ENCODE measurements at regions not wholly inside any gene's neighbourhood (a gene's known extent, or its start where the extent isn't known, plus 50 kb on each side); places are given as distances from the start of the nearest gene placed in this dataset.
A peak's percentile ranks its signal among the peaks of the same experiment; 100 is the strongest.

DNA sequence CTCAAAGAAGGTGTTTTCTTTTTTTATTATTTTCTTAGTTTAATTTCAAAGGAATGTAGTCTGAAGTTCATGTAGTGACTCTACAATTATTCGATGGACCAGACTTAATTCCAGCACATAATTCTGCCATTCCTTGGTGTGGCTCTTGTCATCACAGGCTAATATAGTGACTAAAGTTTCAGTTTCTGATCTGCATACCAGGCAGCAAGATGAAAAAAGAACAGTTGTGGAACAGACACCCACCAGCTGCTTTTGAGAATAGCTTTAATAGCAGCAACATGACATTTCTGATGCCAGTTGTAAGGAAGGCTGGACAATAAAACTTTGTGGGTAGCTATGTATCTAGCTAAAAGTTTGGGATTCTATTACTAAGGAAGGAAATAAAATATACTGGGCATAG is 676.3 kb upstream of the GRAMD2B start:
- no peak for DNase-seq (ENCODE audit: low spot score)

DNA sequence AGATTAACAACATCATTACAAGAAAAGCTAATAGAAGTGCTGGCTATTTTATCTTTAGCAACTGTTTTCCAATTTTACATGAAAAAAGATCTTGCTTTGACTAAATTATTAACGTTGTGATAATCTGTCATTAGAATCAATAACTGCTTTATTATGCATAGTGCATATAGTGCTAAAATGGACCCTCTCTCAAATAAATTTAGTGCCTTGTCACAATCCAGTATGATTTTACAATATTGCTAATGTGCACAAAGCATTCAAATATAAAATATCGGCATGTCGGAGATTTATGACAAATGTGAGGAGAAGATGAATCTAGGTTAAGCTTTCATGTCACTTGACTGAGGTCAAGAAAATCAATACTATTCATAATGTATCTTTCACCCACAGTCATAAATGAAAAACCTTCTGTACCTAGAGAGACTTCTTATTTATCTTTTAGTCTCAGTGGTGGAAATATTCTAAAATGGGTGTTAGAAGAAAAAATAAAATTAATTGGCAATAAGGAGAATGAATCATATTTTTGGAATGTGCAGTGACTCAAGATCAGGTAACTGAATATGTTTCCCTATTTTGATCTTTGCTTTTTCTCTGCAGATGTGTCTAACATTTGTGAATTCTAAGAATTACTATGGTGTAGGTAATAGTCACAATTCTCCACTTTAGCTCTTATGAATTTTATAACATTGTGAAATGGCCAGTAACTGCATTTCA is 672.9 kb upstream of the GRAMD2B start:
- no peak for DNase-seq (ENCODE audit: low spot score)

- DNase-seq (ENCODE audit: low spot score), result no peak
Observed at GRCh38 chr5:125750861-125751186, 672.4 kb upstream of the GRAMD2B start.

GRCh38 chr5:125756456-125756855 is 666.8 kb upstream of the GRAMD2B start:
- DNase-seq (ENCODE audit: low spot score), result no peak

DNA sequence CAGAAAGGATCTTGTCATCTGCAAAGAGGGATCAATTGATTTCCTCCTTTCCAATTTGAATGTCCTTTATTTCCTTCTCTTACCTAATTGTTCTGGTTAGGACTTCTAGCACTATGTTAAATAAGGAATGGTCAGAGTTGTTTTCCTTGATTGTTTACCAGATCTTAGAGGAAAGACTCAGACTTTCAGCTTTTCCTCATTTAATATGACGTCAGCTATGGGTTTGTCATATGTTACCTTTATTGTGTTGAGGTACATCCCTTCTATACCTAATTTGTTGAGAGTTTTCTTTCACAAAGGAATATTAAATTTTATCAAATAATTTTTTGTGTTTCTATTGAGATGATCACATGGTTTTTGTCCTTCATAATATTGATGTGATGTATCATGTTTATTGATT is 656.5 kb upstream of the GRAMD2B start:
- no peak for DNase-seq (ENCODE audit: low spot score)

DNA sequence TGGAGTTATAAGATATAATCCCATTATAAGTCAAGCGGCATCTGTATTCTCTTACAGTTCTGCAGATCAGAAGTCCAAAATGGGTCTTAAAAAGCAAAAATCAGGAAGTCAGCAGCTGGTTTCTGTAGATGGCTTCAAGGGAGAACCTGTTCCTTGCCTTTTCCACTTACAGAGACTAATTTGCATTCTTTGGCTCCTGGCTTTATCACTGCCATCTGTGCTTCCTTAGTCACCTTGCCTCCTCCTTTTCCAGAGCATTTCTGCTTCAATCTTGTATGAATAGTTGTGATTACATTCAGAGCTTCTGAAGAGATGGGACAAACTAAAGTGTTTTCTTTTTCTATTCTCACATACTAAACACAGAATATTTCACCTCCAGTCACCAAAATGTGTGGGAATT is 647.3 kb upstream of the GRAMD2B start:
- DNase-seq (ENCODE audit: low spot score), result no peak

- no peak for DNase-seq (ENCODE audit: low spot score)
Observed at GRCh38 chr5:125776656-125777139, 646.5 kb upstream of the GRAMD2B start.

- no peak for DNase-seq (ENCODE audit: low spot score)
Observed at GRCh38 chr5:125778791-125779190, 644.4 kb upstream of the GRAMD2B start.

- no peak for DNase-seq (ENCODE audit: low spot score)
Observed at GRCh38 chr5:125785407-125785806, 637.8 kb upstream of the GRAMD2B start.

DNA sequence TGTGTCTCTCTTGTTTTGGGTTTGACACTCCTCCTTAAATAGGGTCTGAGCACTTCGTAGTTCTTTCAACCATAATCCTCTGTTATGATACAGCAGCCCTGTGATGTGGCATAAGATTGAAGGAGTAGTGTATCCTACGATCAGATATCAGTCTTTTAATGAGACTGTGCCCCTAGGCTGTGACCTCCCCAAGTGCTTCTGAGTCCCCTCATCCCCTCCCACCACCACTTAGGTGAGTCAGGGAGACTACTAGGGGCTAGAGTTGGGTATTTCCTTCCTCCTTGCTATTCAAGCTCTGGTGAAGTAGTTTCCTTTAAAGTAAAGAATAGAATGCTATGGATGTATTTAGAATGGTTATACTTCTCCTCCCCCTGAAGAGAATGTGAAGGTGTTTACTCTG is 637.2 kb upstream of the GRAMD2B start:
- no peak for DNase-seq (ENCODE audit: low spot score)

- DNase-seq (ENCODE audit: low spot score), result no peak
Observed at GRCh38 chr5:125793470-125793869, 629.7 kb upstream of the GRAMD2B start.

DNA sequence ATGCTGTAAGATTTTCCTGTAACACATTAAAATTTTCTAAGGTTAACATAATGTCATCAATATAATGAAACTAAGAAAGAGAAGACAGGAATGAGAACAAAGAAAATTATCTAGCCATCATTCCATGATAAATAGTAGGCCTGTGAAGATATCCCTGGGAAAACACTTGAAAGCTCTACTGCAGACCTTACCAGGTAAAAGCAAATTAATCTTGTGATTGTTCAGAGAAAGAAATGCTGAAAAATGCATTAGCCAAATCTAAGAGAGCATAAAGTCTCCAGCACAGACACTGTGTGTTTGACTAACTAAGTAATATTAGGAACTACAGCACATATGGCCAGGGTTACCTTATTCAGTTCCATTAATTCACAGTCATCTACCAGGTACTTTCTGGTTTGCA is 628.3 kb upstream of the GRAMD2B start:
- no peak for DNase-seq (ENCODE audit: low spot score)

DNA sequence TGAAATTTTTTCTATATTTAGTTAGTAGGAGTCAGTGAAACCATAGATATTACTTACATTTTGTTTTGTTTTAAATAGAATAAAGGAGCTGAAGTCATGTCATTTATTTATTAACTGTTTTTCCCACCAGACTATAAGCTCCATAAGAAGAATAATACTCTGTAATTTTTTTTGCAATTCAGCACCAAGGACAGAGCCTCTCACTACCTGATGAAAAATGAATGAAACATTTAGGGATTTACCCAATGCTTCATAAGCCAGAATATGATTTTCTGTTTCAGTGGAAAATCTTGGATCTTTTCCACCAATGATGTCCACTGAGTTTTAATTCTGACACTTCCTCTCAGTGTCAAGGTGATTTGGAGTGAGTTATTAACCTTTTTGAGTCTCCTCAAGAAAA is 624.9 kb upstream of the GRAMD2B start:
- DNase-seq (ENCODE audit: low spot score), result no peak

- no peak for DNase-seq (ENCODE audit: low spot score)
Observed at GRCh38 chr5:125812651-125813050, 610.6 kb upstream of the GRAMD2B start.

- no peak for DNase-seq (ENCODE audit: low spot score)
Observed at GRCh38 chr5:125813221-125813974, 609.8 kb upstream of the GRAMD2B start.

DNA sequence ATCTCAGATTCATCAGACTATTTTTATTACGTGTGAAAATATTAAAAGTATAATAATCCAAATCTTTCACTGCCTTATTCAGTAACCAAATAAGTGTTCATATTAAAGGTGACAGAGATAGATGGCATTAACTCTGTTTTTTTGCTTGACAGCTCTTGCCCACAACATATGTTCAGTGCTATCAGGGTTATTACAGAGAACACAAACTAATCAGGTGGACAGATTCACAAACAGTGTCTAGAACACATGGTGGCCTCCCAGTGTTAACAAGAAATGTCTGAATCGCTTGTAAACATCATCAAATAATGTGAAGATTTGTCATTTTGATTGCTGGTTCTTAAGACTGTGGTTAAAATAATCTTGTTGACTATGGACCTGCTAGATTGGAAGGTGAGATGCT is 609.1 kb upstream of the GRAMD2B start:
- DNase-seq (ENCODE audit: low spot score), result no peak

DNA sequence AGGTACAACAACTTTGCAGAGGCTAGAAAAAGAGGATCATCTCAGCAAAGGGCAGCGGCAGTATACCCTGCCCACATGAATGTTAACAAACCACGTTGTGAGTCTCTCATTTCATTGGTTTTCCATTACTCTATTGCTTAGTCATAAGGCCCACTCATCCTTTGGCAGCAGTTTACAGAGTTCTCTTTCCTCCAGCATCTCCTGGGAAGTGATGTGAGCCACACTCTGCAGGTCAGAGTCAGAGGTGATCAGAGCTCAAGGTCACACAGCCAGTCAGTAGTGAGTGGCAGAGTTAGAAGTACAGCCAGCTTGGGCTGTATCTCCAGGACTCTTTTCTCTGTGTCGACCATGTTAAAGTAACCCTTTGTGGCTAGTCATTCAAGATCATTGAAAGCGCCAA is 599.6 kb upstream of the GRAMD2B start:
- DNase-seq (ENCODE audit: low spot score), result no peak

- no peak for DNase-seq (ENCODE audit: low spot score)
Observed at GRCh38 chr5:125826214-125826613, 597.0 kb upstream of the GRAMD2B start.

DNA sequence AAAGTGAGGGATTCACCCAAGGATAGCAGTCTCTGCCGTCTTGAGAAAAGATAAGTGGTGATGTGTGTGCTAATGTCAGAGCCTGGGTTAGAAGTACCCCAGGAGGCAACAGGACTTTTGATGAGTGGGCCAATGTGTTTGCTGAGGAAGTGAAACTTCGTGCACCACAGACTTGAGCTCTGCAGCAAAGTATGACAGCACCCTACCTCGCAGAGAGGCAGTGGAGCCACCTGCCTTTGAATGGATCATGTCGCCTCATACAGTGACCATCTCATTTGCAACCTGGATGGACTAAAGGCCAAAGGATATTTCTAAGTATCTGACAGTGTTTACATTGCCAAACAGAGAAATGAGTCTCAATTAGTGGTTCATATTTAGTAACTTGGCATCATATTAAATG is 593.9 kb upstream of the GRAMD2B start:
- no peak for DNase-seq (ENCODE audit: low spot score)

GRCh38 chr5:125833398-125833797 is 589.8 kb upstream of the GRAMD2B start:
- no peak for DNase-seq (ENCODE audit: low spot score)

GRCh38 chr5:125834438-125835115 is 588.6 kb upstream of the GRAMD2B start:
- DNase-seq (ENCODE audit: low spot score), result no peak

- peak; percentile 48 for DNase-seq (ENCODE audit: low spot score)
Observed at GRCh38 chr5:125835293-125836172, 587.7 kb upstream of the GRAMD2B start.
